GM21786 (cell line): ENCODE measurements at regions not wholly inside any gene's neighbourhood (a gene's known extent, or its start where the extent isn't known, plus 50 kb on each side); places are given as distances from the start of the nearest gene placed in this dataset.

ENCODE experiments used
- ATAC-seq: cut with Tn5 transposase; IDR thresholded peaks from one replicate; pipeline ENCODE4 v1.9.1; 2021; ENCODE audit not compliant: unreplicated experiment

DNA sequence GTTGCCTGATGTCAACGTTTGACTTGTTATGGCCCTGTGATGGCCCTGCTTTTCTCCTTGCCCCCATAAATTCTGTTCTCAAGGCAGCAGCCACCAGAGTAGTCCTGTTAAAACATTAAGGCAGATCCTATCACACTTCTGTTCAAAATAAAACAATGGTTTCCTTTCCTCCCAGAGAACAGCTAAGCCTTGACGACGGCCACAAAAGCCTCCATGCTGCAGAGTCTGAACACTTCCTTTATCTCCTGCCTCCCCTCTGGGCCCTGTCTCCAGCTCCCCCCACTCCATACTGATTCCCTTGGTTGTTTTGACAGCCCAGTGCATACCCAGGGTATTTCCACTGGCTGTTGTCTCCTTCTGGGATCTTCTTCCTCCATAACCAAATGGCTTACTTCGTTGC lies 618.1 kb downstream of the MED13L start:
- no peak for ATAC-seq

GRCh38 chr12:115657081-115658013 lies 620.1 kb downstream of the MED13L start:
- no peak for ATAC-seq

GRCh38 chr12:115650026-115650425 lies 627.5 kb downstream of the MED13L start:
- ATAC-seq, result no peak

GRCh38 chr12:115648463-115648862 lies 629.0 kb downstream of the MED13L start:
- ATAC-seq, result no peak

GRCh38 chr12:115646210-115646609 lies 631.3 kb downstream of the MED13L start:
- ATAC-seq, result no peak

DNA sequence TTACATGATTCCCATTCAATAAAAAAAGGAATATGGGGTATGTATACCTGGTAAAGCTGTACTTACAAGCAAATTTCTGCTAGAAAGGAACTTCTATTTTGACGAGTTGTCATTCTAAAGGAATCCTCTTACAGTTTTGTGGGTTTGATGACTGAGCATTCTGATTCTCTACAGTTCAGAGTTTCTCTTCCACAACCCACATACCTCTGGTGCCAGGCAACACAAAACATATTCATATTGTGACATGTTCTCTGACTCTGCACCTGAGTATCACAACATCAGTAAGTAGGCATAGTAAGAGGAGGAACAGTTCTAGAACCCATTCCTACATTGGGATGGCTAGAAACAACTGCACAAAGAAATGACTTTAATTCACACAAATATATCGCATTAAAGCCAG lies 636.6 kb downstream of the MED13L start:
- no peak for ATAC-seq

DNA sequence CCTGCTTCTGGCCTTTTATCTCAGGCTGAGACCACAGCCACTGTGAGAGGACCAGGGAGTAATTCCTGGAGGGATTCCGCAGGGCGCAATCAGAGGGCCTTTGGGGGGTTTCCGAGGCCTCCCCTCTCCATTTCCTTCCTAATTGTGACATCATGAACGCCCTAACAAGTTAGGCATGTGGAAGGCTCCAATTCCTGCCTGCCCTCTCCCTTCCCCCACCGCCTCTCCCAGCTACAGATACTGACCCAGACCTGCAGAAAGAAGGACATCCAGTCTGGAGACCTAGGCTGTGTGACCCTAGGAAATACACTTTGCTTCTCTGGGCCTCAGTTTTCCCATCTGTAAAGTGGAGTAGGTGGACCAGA lies 637.9 kb downstream of the MED13L start:
- ATAC-seq, result no peak

DNA sequence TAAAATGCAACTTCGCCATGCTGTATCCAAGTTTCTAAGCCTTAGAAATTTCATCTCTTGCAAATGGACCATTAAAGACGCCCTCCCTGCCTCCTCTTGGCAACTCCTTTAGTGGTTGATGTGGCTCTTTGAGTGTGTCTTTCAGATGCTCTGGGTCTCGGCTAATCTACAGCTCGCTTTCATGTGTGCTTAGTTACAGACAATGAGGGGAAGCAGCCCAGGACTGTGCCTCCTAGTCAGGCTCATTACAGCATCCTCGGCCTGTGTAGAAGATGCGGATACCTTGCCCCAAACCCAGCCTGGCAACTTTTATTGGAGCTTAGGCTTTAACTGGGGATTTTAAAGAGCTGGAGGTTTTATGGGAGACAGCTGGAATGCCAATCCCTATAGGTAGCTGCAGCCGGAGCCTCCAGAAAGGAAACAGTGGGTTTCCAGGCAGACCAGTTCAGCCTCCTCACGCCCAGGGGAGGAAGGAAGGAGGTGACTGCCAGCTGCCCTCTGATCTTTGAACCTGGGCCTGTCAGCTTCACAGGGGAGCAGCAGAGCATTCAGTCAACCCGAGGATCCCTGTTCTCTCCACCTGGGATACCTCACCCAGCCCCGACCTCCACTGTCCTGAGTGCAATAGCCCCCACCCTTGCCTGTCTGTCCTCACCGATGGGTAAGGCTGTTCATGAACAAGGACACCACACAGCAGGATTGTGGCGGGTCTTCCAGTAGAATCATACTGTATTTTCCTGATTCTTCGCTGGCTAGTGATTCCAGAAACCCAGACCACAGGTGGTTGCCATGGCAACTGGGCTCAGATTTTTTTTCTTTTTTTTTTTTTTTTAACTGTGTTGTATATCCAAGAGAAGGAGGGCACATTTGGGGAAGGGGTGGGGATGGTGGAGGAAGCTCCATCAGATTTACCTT lies 638.5 kb downstream of the MED13L start:
- no peak for ATAC-seq

DNA sequence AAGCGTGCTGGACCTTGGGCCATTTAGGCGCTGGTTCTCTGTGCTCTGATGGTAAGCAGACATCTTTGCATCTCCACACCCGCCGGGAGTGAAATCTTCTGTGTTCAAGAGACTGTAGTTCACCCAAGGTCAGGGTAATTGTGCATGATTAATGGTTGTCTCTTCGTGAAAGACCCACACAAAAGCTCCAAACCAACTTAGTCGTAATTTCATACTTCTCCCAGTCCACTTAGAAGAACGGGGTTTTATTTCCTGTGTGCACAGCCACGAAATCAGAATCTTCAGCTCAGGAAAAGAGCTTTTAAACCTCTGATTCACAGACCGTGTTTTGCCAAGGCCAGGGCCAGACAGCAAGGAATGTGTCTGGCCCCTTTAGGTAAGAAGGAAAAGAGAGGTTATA lies 640.9 kb downstream of the MED13L start:
- no peak for ATAC-seq

GRCh38 chr12:115632308-115632707 lies 645.2 kb downstream of the MED13L start:
- ATAC-seq, result no peak

- no peak for ATAC-seq
These were observed 647.4 kb downstream of the MED13L start for GRCh38 chr12:115630136-115630535.

DNA sequence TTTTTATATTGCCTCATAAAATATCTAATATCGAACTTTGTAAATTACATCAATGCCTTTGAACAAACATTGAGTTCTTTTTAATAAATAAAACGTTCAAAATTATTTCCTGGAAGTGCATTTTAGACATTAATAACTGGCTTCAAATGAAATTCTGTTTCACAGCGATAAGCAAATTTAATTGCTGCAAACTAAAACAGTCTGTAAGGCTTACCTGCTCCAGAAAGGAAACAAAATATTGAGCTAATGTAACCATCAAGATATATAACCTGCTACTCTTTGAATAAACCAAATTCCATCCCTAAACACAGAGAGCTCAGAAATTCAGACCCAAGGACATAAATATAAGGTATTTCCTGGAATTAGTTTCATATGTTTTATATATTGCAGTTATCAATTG lies 651.3 kb downstream of the MED13L start:
- ATAC-seq, result no peak

DNA sequence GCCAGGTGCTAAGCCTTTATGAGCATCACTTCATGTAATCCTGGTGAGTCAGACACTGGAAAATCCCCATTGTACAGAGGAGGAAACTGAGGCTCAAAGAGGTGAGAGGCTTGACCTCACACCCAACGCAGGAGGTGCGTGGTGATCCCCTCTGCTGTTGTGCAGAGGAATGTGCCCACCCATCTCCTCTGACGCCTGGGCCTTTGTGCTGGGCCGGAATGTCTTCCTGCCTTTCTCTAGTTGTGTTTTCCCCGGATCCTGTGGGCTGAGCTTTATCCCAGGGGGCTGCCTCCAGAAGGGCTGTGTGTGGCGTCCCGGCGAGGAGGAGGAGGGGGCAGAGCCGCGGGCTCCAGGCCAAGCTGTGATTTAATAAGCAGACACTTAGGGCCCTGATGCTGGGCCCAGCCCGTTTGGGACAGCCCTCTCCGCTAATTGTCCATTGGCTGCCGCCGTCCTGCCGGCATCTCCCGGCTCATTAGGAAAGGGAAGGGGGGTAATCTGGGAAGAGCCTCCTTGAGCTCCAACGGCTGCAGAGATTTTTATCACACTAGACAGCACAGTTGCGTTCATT lies 653.6 kb downstream of the MED13L start:
- no peak for ATAC-seq

- no peak for ATAC-seq
These were observed 654.2 kb downstream of the MED13L start for GRCh38 chr12:115623275-115623674.

DNA sequence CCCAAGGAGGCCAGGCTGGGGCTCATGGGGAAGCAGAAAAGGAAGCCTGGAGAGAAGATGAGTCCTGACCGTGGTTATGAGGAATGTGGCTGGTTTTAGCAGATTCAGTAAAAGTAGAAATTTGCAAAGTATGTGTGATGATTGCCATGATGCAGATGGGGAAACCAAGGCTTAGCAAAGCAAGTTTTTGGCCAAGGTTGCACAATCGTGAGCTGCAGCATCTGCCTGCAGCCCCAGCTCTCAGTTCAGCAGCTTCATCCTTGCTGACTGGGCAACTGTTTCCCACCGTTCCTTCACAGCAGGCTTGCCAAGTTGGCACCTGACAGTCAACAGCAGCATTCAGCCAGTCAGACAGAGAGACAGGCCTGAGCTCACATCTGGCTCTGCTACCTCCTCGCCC lies 656.7 kb downstream of the MED13L start:
- ATAC-seq, result no peak

GRCh38 chr12:115619889-115620288 lies 657.6 kb downstream of the MED13L start:
- no peak for ATAC-seq

GRCh38 chr12:115619061-115619460 lies 658.4 kb downstream of the MED13L start:
- ATAC-seq, result no peak

DNA sequence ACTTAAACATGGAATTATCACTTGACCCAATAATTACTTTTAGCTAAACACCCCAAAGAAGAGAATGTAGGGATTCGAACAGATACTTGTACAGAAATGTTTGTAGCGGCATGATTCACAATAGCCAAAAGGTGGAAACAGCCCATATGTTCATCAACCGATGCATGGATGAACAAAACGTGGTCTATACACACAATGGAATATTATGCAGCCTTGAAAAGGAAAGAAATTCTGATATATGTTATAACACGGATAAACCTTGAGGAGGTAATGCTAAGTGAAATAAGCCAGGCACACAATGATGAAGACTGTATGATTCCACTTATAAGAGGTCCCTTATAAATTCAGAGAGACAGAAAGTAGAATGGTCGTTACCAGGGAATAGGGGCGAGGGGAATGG lies 659.4 kb downstream of the MED13L start:
- ATAC-seq, result no peak

DNA sequence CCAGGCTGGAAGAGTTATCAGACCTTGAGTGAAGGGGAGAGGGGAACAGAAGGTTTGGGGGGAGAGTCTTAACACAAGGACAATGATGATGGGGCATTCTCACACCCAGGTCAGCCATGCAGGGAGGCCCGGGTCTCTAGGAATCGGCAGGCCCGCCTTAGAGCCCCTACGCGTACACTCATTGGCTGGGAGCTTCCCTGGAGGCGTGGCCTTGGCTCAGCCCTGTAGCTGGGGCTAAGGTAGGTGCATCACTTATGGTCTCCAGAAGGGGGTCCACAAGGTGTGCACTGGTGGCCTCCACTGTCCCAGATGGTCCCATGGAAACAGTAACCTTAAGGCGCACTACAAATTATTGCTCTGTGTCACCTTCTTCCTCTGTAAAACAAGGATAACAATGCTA lies 660.1 kb downstream of the MED13L start:
- ATAC-seq, result no peak

GRCh38 chr12:115611477-115611876 lies 666.0 kb downstream of the MED13L start:
- ATAC-seq, result no peak

DNA sequence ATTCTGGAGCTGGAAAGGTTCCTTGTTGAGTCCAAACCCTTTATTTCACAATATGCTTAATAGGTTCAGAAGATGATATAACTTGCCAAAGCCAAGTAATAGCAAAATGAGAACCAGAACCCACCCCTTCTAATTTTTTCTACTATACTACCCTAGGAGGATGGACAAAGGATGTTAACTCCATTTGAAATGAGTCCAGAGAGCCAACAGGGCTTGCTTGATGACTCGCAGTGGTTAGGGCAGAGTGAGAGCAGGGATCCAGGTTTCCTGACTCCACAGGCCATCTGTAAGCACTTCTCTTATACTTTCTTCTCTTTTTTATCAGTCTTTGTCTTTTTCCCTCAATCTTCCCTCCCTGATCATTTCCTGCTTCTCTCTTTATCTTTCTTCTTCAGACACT lies 668.1 kb downstream of the MED13L start:
- ATAC-seq, result no peak

- no peak for ATAC-seq
These were observed 671.5 kb downstream of the MED13L start for GRCh38 chr12:115606040-115606439.
